C1 segment of cervical spinal cord (tissue), 14 donors: ENCODE measurements at regions not wholly inside any gene's neighbourhood (a gene's known extent, or its start where the extent isn't known, plus 50 kb on each side); places are given as distances from the start of the nearest gene placed in this dataset.
A peak's percentile ranks its signal among the peaks of the same experiment; 100 is the strongest.
"Not testable (repeated sequence)": the region's sequence is repeated elsewhere in the genome, so short reads cannot be mapped to it uniquely, and the experiment has no call there.

Experiments used
- DNase-seq, 14 donors: peaks; one replicate each; lab custom pipeline; 2025; lab: John Stamatoyannopoulos, UW

GRCh38 chr1:82783044-82783443, 982.3 kb downstream of the ADGRL2 start:
- DNase-seq, result no peak

GRCh38 chr1:82782599-82782998, 981.9 kb downstream of the ADGRL2 start:
- DNase-seq, result no peak

- no peak for DNase-seq
Observed at GRCh38 chr1:82778612-82779011, 977.9 kb downstream of the ADGRL2 start.

GRCh38 chr1:82777240-82777639, 976.5 kb downstream of the ADGRL2 start:
- DNase-seq, result no peak

DNA sequence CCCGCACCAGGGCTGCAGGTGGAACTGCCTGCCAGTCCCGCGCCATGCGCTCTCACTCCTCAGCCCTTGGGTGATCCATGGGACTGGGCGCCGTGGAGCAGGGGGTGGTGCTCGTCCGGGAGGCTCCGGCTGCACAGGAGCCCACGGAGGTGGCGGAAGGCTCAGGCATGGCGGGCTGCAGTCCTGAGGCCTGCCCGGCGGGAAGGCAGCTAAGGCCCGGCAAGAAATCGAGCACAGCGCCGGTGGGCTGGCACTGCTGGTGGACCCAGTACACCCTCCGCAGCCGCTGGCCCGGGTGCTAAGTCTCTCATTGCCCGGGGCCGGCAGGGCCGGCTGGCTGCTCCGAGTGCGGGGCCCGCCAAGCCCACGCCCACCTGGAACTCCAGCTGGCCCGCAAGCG, 976.0 kb downstream of the ADGRL2 start:
- not testable (repeated sequence) for DNase-seq

- peak in 8 of 14 donors; percentile 1 to 37 (median 13) for DNase-seq
Observed at GRCh38 chr1:82775406-82776000, 974.8 kb downstream of the ADGRL2 start.

GRCh38 chr1:82762829-82763532, 962.2 kb downstream of the ADGRL2 start:
- DNase-seq, result no peak

DNA sequence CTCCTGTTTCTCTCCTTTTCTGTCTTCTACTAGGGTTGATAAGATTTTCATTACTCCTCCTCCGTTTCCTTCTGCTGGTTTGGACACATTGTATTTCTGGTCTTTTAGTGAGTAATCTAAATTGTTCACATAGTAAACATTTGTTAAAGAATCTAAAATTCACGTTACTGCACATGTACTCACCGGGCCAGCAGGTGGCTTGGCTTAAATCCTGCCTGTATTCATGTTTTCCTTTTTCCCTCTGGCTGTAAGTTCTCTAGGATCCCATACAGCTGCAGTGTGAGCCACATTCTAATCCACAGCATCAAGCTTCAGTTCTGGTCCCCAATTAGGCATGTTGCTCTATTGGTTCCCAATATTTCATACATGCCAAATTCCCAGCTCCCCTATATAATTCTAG, 958.3 kb downstream of the ADGRL2 start:
- no peak for DNase-seq

- DNase-seq, result no peak
Observed at GRCh38 chr1:82755671-82756070, 954.9 kb downstream of the ADGRL2 start.

DNA sequence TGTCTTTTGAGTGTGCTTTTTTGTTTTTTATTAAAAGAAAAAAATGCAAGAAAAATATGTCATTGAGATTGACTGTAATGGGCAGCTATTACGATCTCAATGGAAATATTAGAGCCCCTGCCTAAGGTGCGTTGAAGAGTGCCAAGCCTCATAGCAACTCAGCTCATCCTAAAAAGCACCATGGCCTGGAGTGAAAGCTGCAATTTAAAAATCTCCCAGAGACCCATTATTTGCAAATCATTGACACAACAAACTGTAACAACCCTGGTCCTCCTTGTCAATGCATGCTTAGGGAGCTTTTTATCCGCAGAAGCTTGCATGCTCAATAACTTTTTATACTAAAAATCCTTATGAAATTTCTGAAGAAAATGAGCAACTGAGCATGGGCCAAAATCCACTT, 954.5 kb downstream of the ADGRL2 start:
- DNase-seq, result no peak

DNA sequence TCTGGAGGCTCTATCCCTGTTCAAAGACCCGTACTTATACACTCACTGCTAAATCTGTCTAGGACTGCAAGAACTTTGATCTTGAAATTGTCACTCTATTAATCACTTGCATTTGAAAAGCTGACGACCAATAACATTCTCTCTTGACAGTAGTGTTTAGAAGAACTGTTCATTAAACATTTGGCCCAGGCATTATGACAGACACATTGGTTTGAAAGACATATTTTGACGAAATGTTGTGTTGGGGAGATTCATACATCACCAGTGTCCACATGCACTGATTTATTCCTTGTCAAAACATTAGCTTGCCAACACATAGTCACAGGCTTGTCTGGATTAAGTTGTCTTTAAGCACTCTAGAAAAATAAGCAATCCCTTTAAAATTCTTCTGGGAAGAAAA, 951.3 kb downstream of the ADGRL2 start:
- DNase-seq, result no peak

GRCh38 chr1:82733645-82734044, 932.9 kb downstream of the ADGRL2 start:
- no peak for DNase-seq

DNA sequence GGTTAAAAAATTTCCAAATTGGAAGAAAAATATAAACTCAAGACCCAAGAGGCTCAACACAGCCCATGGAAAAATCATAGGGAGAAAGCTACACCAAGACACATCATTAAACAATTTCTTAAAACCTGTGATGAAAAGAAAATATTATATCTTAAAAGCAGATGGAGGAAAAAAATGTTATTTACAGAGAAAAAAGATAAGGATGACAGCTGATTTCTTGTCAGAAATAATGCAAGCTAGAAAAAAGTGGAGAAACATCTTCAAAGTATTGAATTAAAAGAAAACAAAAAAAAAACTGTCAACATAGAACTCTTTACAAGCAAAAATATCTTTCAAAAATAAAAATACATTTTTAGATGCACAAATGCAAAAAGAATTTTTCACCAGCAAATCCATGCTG, 930.5 kb downstream of the ADGRL2 start:
- no peak for DNase-seq

- DNase-seq, result no peak
Observed at GRCh38 chr1:82728206-82728605, 927.5 kb downstream of the ADGRL2 start.

- DNase-seq, result no peak
Observed at GRCh38 chr1:82724246-82724645, 923.5 kb downstream of the ADGRL2 start.

- no peak for DNase-seq
Observed at GRCh38 chr1:82722608-82723007, 921.9 kb downstream of the ADGRL2 start.

- no peak for DNase-seq
Observed at GRCh38 chr1:82721702-82722101, 921.0 kb downstream of the ADGRL2 start.

- no peak for DNase-seq
Observed at GRCh38 chr1:82718719-82719419, 918.1 kb downstream of the ADGRL2 start.

- DNase-seq, result no peak
Observed at GRCh38 chr1:82710091-82710490, 909.4 kb downstream of the ADGRL2 start.

- no peak for DNase-seq
Observed at GRCh38 chr1:82707681-82708080, 906.9 kb downstream of the ADGRL2 start.

GRCh38 chr1:82706741-82707140, 906.0 kb downstream of the ADGRL2 start:
- DNase-seq, result no peak

DNA sequence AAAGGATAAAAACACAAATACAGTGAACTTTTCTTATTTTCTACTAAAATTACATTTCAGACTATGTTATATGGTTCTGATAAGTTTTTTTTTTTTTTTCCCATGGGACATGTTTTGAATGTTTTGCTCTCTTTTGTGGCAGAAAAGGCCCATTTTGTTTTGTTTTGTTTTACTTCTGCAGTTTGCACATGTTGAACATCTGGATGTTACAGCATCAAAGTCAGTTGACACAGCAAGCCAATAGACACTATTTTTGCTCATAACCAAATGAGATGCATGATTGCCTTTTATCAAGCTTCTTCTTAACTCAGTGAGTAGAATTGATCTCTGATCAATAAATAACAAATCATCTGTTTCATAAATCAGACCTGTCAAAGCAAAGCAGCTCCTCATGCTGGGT, 904.2 kb downstream of the ADGRL2 start:
- no peak for DNase-seq

DNA sequence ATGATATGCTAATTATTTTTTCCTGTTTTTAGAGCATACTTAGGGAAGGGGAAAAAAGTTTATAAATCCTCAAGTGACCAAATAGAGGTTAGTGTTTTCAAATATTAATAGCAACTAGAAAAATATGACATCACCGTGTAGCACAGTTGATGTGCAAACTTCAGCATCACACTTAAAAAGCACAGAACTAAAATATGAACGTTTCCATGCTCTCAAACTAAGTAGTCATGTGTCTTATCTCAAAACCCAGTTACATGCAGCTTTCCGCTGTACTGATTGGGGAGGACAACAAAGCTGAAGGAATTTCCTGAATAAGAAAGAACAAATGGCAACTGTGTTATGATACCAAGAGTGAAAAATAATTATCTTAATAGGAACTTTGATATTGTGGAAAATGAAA, 903.7 kb downstream of the ADGRL2 start:
- DNase-seq, result no peak
